HEK293 (cell line): ENCODE measurements at regions not wholly inside any gene's neighbourhood (a gene's known extent, or its start where the extent isn't known, plus 50 kb on each side); places are given as distances from the start of the nearest gene placed in this dataset.

Experiments
- CTCF ChIP-seq: fragments of 450-650 bp; formaldehyde crosslinking; IDR thresholded peaks from 2 replicates; pipeline ENCODE4 v1.5.1; 2016; ENCODE audit warnings: missing biosample characterization, missing genetic modification characterization
- KLF1 ChIP-seq: fragments of 450-650 bp; formaldehyde crosslinking; IDR thresholded peaks from 2 replicates; pipeline ENCODE4 v1.5.1; 2016; ENCODE audit warnings: missing biosample characterization, missing genetic modification characterization
- TSHZ1 ChIP-seq: fragments of 450-650 bp; formaldehyde crosslinking; IDR thresholded peaks from 2 replicates; pipeline ENCODE4 v1.5.1; 2016; ENCODE audit warnings: missing biosample characterization, missing genetic modification characterization, borderline replicate concordance
- ZBTB26 ChIP-seq: fragments of 450-650 bp; formaldehyde crosslinking; optimal IDR thresholded peaks from 2 replicates; pipeline ENCODE3; 2016; ENCODE audit warnings: missing biosample characterization, mild to moderate bottlenecking, missing genetic modification characterization
- ZNF24 ChIP-seq: fragments of 450-650 bp; formaldehyde crosslinking; IDR thresholded peaks from 2 replicates; pipeline ENCODE4 v1.5.1; 2016; ENCODE audit warnings: missing biosample characterization, missing genetic modification characterization
- ZNF274 ChIP-seq, 2 experiments: fragments of 200-500 bp in 1 of 2; fragments of 450-650 bp in 1 of 2; sonication (Bioruptor generic) in 1 of 2; formaldehyde crosslinking in 1 of 2; IDR thresholded peaks; 2 replicates each; pipeline versions ENCODE4 v1.5.1 to v1.6.1; 2014 to 2016; ENCODE audit warnings: borderline replicate concordance in 1 of 2, inconsistent platforms in 1 of 2, low read length in 1 of 2, missing biosample characterization in 1 of 2, missing genetic modification characterization in 1 of 2
- ZNF335 ChIP-seq: fragments of 450-650 bp; formaldehyde crosslinking; conservative IDR thresholded peaks from 2 replicates; pipeline ENCODE4 v1.5.1; 2016; ENCODE audit warnings: missing biosample characterization, missing genetic modification characterization
- ZNF501 ChIP-seq: fragments of 450-650 bp; formaldehyde crosslinking; IDR thresholded peaks from 2 replicates; pipeline ENCODE4 v1.5.1; 2016; ENCODE audit warnings: missing biosample characterization, missing genetic modification characterization
- ZNF530 ChIP-seq: fragments of 450-650 bp; formaldehyde crosslinking; IDR thresholded peaks from 2 replicates; pipeline ENCODE4 v1.5.1; 2016; ENCODE audit warnings: low read depth, missing biosample characterization, missing genetic modification characterization
- ZNF561 ChIP-seq: fragments of 450-650 bp; IDR thresholded peaks from 2 replicates; pipeline ENCODE4 v1.5.1; 2018; ENCODE audit warnings: missing biosample characterization, missing genetic modification characterization, borderline replicate concordance
- ZNF623 ChIP-seq: fragments of 450-650 bp; formaldehyde crosslinking; IDR thresholded peaks from 2 replicates; pipeline ENCODE4 v1.5.1; 2016; ENCODE audit warnings: missing biosample characterization, missing genetic modification characterization
- ZNF629 ChIP-seq: fragments of 450-650 bp; formaldehyde crosslinking; IDR thresholded peaks from 2 replicates; pipeline ENCODE4 v1.5.1; 2017; ENCODE audit warnings: missing biosample characterization, missing genetic modification characterization
- ZSCAN5A ChIP-seq: fragments of 450-650 bp; formaldehyde crosslinking; IDR thresholded peaks from 2 replicates; pipeline ENCODE4 v1.5.1; 2016; ENCODE audit warnings: missing biosample characterization, missing genetic modification characterization

GRCh38 chr17:79263191-79263590, 188.6 kb downstream of the ENGASE start:
- TF ChIP-seq ZNF530 (tag by site-specific recombination): no peak
- TF ChIP-seq ZNF501 (tag by site-specific recombination): no peak
- TF ChIP-seq CTCF (tag by site-specific recombination): no peak
- no peak for TF ChIP-seq ZBTB26 (tag by site-specific recombination)
- no peak for TF ChIP-seq ZNF629 (tag by site-specific recombination)
- TF ChIP-seq ZNF274 (IDR thresholded peaks at IDR 0.05; ENCODE audit: low read length): no peak
- TF ChIP-seq ZNF274 (tag by site-specific recombination; IDR thresholded peaks at IDR 0.05; ENCODE audit: borderline replicate concordance): no peak
- TF ChIP-seq ZNF623 (tag by site-specific recombination): no peak
- TF ChIP-seq KLF1: no peak
- no peak for TF ChIP-seq ZNF561 (tag by site-specific recombination)
- TF ChIP-seq TSHZ1 (tag by site-specific recombination): no peak
- TF ChIP-seq ZNF24 (tag by site-specific recombination): no peak
- TF ChIP-seq ZSCAN5A (tag by site-specific recombination): no peak
- TF ChIP-seq ZNF335 (tag by site-specific recombination): no peak
